D341Med (cell line): ENCODE measurements at regions not wholly inside any gene's neighbourhood (a gene's known extent, or its start where the extent isn't known, plus 50 kb on each side); places are given as distances from the start of the nearest gene placed in this dataset.

Source experiments
- DNase-seq: peaks from one replicate; pipeline ENCODE4 v3.0.0; 2012; ENCODE audit warnings: low spot score

DNA sequence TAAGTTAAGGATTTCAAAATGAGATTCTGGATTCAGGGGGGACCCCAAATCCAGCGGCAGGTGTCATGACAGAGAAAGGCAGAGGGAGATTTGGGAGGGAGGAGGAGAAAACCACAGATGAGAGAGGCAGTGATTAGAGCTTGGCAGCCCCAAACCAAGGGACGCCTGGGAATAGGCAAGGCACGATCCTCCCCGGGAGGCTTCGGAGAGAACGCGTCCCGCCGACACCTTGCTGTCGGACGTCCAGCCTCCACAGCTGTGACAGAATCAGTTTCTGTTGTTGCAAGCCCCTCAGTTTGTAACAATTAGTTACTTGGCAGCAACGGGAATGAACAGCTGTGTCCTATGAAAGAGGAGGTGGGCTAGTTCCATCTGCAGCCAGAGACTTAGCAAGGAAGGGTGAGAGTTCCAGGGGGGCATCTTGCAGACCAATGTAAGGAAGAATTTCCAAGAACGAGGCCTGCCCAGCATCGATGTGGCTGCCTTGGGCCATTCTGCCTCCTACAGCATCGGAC, 110.7 kb upstream of the SDK2 start:
- no peak for DNase-seq

DNA sequence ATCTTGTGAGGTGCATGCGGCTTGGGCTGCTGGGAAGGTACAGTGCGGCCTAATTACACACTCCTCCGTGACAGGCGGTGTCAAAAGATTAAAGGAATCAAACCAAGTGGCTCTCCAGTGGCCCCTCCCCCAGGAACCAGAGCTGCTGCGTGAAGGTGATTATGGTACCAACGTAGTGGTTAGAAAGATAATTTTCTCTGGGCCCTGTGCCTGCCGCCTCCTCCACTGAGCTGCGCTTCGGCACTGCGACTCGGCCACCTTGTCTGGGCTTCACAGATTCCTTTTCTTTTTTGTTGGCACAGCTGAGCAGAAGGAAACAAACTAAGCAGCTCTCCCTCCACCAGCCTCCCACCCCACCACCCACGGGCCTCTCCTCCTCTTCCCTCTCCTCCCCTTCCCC, 113.2 kb upstream of the SDK2 start:
- peak; percentile 80 for DNase-seq

GRCh38 chr17:73758245-73758644, 114.0 kb upstream of the SDK2 start:
- DNase-seq: no peak

- DNase-seq: no peak
Observed at GRCh38 chr17:73759324-73759723, 115.1 kb upstream of the SDK2 start.

DNA sequence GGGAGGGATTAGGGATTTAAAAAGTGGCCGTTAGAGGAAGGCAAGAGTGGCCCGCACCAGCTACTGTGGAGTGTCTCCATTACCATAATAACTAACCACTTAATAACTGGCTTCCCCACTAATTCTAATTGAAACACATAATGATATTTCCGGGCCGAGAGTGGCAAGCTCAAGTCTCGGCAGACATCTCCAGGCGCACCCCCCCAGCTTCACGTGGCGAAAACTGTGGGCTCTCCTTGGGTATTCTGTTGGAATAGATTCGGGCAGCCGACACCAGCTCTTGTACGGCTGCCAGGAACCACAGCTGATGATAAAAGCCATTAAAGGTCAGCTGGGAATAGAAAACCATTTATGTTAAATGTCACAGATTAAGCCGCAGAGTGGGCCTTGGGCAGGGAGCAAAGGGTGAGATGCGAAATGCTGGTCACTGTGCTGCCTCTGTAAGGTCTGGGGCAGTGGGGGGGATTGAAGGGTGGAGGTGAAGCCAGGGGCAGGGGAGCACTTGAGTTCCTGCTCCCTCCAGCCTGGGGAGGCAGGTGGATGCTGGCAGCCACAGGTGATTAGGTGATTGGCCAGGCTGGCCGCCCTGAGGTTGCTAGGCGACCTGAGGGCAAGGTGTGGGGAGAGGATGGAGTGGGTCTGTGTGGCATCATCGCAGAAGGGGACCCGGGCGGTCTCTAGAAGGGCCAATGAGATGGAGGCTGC, 115.6 kb upstream of the SDK2 start:
- DNase-seq: peak; percentile 58

GRCh38 chr17:73760439-73760758, 116.2 kb upstream of the SDK2 start:
- no peak for DNase-seq

DNA sequence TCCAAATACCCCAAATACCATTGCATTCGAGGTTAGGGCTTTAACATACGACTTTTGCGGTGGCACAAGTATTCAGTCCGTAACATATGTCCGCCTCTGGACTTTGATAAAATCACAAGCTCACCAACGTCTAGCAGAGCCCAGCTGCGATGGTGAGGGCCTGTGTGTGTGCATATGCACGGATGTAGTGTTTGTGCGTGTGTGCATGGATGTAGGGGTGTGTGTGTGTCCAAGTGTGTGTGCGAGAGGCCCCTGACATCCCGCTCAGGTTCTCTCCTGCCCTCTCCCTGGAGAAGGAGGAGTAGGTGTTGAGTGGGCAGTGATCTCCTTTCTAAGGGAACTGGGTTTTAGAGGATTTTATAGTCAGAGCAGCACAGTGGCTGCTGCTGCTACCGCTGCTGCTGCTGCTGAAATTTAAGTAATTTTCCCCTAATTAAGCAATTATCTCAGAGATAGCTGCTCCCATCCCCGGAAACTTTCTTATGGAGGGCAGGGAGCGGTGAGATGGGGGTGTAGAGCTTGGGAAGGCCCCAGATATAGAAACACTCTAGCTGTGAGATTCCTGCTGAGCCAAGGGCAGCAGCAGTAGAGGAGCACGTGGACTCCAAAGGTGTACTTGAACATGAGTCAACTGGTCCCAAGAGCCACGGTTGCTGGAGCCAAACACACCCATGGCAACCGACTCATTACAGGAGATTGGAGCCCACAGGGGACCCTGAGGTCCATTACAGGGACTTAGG, 121.7 kb upstream of the SDK2 start:
- DNase-seq: peak; percentile 81

- no peak for DNase-seq
Observed at GRCh38 chr17:73767696-73768095, 123.5 kb upstream of the SDK2 start.

DNA sequence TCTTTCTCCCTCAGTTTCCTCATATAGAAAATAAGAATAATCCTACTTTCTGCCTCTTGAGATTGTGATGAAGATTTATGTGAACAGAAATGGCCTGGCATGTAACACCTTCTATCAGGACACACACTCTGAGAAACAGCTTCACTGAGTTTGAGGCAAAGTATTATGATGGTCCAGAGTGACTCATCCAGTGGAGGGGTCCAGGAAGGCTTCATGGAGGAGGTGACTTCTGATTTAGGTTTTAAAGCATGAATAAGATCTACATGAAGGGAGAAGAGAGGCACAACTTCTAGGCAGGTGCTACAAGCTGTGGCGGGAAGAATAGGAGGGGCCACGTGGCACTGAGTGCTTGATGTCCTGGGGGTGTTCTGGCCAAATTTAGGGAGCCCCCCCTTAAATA, 124.4 kb upstream of the SDK2 start:
- DNase-seq: no peak

- DNase-seq: no peak
Observed at GRCh38 chr17:73769479-73769878, 125.2 kb upstream of the SDK2 start.

GRCh38 chr17:73770115-73770848, 126.0 kb upstream of the SDK2 start:
- DNase-seq: peak; percentile 92

DNA sequence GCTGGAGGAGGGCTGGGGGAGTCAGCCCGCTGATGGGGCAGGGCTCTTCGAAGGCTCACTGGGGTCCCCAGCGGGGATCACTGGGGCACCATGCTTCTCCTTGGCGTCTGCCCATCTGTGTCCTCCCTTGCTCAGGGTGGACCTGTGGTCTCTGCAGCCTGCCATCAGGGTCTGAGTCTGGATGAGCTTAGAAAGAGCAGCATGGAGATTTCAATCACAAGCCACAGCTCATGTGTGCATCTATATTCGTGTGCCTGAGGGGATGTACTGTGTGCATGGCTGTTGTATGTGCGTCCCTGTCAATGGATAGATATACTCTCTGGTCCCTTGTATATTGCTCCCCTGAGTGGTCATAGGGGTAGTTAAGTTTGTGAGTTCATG, 126.6 kb upstream of the SDK2 start:
- DNase-seq: no peak

DNA sequence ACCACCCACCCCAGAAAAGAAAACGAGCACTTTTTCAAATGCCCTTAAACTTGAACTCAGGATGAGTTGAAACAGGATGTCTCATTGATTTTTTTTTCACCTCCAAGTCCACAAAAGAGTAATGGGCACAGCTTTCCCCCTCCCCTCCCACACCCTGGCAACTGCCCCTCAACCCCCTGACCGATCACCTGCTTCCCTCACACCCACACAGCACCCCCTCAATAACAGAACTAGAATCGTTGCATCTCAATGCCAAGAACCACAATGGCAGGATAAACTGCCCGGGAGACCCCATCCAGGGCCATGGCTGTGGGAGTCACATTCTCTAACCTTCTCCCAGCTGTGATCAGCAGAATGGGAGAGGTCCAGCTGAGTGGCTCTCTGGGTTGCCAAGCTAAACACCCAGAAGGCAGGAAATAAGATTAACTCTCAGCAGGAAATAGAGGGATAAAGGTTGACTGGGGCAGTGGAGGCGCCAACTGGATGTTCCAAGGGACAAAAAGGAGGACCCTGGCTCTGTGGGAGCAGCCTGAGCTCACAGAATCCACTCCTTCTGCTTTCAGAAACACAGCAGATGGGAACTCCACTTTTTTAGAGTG, 128.0 kb upstream of the SDK2 start:
- DNase-seq: no peak

- no peak for DNase-seq
Observed at GRCh38 chr17:73773702-73774101, 129.5 kb upstream of the SDK2 start.

- peak; percentile 66 for DNase-seq
Observed at GRCh38 chr17:73774852-73775251, 130.6 kb upstream of the SDK2 start.

GRCh38 chr17:73776351-73777130, 132.3 kb upstream of the SDK2 start:
- no peak for DNase-seq

DNA sequence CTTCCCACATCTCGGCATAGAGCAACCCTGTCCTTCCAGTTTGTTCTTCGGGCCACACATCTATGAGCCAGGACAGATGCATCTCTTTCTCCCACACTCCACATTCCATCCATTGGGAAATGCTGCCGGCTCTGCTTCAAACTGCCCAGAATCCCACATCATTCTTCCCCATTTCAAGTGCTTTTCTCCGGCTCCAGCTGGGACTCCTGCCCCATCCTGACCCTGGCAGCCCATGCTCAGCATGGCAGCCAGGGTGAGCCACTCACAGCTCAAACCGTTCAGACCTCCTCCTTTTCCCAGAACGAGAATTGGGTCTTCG, 132.8 kb upstream of the SDK2 start:
- no peak for DNase-seq

DNA sequence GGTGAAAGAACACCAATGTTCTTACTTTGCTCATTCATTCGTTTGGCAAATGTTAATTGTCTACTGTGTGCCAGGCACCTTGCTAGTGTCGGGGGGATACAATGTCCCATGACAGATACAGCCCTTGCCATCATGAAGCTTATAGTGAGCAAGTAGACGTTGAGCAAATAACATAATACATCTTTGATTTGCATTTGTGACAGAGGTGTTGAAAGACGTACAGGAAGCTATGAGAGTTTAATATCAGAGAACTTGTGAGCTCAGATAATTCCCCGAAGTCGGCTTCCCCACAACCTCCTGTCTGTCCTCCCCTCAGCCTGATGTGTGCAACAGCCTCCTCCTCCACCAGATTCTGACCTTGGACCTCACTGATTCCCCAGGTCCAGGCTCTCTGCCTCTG, 138.0 kb upstream of the SDK2 start:
- no peak for DNase-seq

DNA sequence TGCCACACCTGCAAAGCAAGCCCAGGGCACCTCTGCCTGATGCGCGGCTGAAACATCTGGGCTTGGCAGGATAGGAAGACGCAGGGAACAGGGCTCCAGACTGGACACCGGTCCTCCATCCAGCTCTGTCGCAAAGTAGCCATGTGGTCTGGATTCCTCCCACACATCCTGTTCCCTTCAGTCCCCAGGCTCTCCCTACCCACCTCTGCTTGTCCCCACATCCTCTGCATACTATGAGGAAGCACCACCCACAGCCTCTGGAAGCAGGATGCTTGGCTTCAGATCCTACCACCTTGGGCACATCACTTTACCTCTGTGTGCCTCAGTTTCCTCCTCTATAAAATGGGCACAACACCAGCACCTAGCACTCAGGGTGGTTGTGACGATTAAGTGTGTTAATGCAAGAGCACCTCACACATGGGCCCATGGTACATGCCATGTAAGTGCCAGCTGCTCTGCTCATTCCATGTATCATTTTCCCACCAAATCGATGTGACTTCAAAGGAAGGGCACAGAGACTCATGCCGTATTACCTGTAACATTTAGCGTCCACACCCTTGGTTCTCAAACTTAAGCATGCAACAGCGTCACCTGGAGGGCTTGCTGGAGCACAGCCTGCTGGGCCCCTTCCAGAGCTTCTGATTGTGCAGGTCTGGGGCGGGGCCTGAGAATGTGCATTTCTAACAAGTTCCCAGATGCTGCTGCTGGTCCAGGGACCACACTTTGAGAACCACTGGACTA, 138.6 kb upstream of the SDK2 start:
- DNase-seq: peak; percentile 78

DNA sequence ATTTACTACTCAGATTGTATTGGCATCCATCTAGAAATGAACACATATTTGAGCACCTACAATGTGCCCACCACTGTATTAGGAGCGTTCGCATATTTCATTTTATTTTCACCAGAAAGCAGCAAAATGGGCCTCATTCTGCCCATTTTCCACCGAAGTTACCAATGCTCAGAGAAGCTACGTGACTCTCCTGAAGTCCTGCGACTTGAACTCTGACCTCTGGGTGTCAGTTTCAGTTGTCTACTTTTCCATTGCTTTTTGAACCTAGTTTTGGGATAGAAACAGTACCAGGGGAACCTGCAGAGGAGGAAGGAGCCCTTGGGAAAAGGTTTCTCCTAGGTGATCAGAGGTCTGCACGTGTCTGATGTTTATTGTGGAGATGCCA, 139.1 kb upstream of the SDK2 start:
- DNase-seq: no peak

GRCh38 chr17:73783945-73784603, 139.8 kb upstream of the SDK2 start:
- no peak for DNase-seq
